ENCODE measurements at regions not wholly inside any gene's neighbourhood (a gene's known extent, or its start where the extent isn't known, plus 50 kb on each side); places are given as distances from the start of the nearest gene placed in this dataset.
A peak's percentile ranks its signal among the peaks of the same experiment; 100 is the strongest.

GRCh38 chr18:39527465-39527864, 1961.9 kb upstream of the CELF4 start:
- H3K14ac ChIP-seq (ENCODE audit: low read length), result no peak overlapping the region
- WGBS, 2 donors (ENCODE audit: extremely low coverage in 2 of 2, insufficient read length in 2 of 2, insufficient replicate concordance in 1 of 2), result no CpG with 5 or more reads among the region's 1 CpG
- H3K4me1 ChIP-seq (ENCODE audit: control insufficient read depth in 2 of 2, insufficient read depth in 1 of 2, low read depth in 1 of 2, low read length in 2 of 2), result no peaks in the 10 kb centered on the region
- no peaks in the 10 kb centered on the region for H3K36me3 ChIP-seq (replicated peaks in 1 of 2; ENCODE audit: control insufficient read depth in 2 of 2, insufficient read depth in 2 of 2, low read length in 2 of 2)
- no peak overlapping the region for H3K4ac ChIP-seq (ENCODE audit: low read length)
- H4K91ac ChIP-seq (ENCODE audit: low read depth, low read length, poor library complexity), result no peak overlapping the region
- no peak for DNase-seq (ENCODE audit: low spot score)
- H3K4me3 ChIP-seq (ENCODE audit: low read length in 2 of 2), result no peak overlapping the region
- no peak overlapping the region for H3K23ac ChIP-seq (ENCODE audit: low read depth, low read length, poor library complexity)
- peaks cover 2% of the 10 kb centered on the region for H3K79me1 ChIP-seq (ENCODE audit: low read depth, low read length)
- H2BK5ac ChIP-seq (ENCODE audit: low read length), result no peak overlapping the region
- H3K27me3 ChIP-seq (ENCODE audit: control insufficient read depth in 3 of 3, insufficient read depth in 3 of 3, low read depth in 1 of 3, low read length in 3 of 3), result no peaks in the 10 kb centered on the region
- H3K4me2 ChIP-seq (ENCODE audit: insufficient read depth, low read length, poor library complexity, severe bottlenecking), result no peak overlapping the region
- no peak overlapping the region for H4K8ac ChIP-seq (ENCODE audit: low read depth, low read length)
- H2BK120ac ChIP-seq (ENCODE audit: low read depth, low read length), result no peak overlapping the region
- no peak overlapping the region for H2AK5ac ChIP-seq (ENCODE audit: low read depth, low read length)
- no peak overlapping the region for H3K18ac ChIP-seq (ENCODE audit: low read length)
- H2BK15ac ChIP-seq (ENCODE audit: low read length), result no peak overlapping the region
- H3K27ac ChIP-seq (replicated peaks; ENCODE audit: low read length), result no peak overlapping the region
- no peak overlapping the region for H2AFZ ChIP-seq (ENCODE audit: low read length)
- no peaks in the 10 kb centered on the region for H3K9me3 ChIP-seq (replicated peaks in 1 of 2; ENCODE audit: control insufficient read depth in 2 of 2, insufficient read depth in 1 of 2, low read depth in 1 of 2, low read length in 2 of 2)
- no peak overlapping the region for H2BK12ac ChIP-seq (ENCODE audit: low read length)
- no peak overlapping the region for H3K9ac ChIP-seq (ENCODE audit: low read depth, low read length, poor library complexity)

GRCh38 chr18:39524370-39524769, 1958.8 kb upstream of the CELF4 start:
- Histone ChIP-seq H3K18ac (ENCODE audit: low read length) (no peak overlapping the region), H4K91ac (ENCODE audit: low read depth, low read length, poor library complexity) (no peak overlapping the region), H3K23ac (ENCODE audit: low read depth, low read length, poor library complexity) (no peak overlapping the region), H2AFZ (ENCODE audit: low read length) (no peak overlapping the region), H3K9me3 (replicated peaks in 1 of 2; ENCODE audit: control insufficient read depth in 2 of 2, insufficient read depth in 1 of 2, low read depth in 1 of 2, low read length in 2 of 2) (no peaks in the 10 kb centered on the region), H3K4me1 (ENCODE audit: control insufficient read depth in 2 of 2, insufficient read depth in 1 of 2, low read depth in 1 of 2, low read length in 2 of 2) (no peaks in the 10 kb centered on the region), H2BK120ac (ENCODE audit: low read depth, low read length) (peak overlapping the region; percentile 55), H3K4ac (ENCODE audit: low read length) (no peak overlapping the region), H3K27me3 (ENCODE audit: control insufficient read depth in 3 of 3, insufficient read depth in 3 of 3, low read depth in 1 of 3, low read length in 3 of 3) (no peaks in the 10 kb centered on the region), H3K4me2 (ENCODE audit: insufficient read depth, low read length, poor library complexity, severe bottlenecking) (no peak overlapping the region), H3K79me1 (ENCODE audit: low read depth, low read length) (peaks cover 2% of the 10 kb centered on the region), H3K4me3 (ENCODE audit: low read length in 2 of 2) (no peak overlapping the region), H3K27ac (replicated peaks; ENCODE audit: low read length) (no peak overlapping the region), H2AK5ac (ENCODE audit: low read depth, low read length) (no peak overlapping the region), H2BK15ac (ENCODE audit: low read length) (no peak overlapping the region), H4K8ac (ENCODE audit: low read depth, low read length) (no peak overlapping the region), H3K36me3 (replicated peaks in 1 of 2; ENCODE audit: control insufficient read depth in 2 of 2, insufficient read depth in 2 of 2, low read length in 2 of 2) (no peaks in the 10 kb centered on the region), H2BK5ac (ENCODE audit: low read length) (no peak overlapping the region), H2BK12ac (ENCODE audit: low read length) (no peak overlapping the region), H3K14ac (ENCODE audit: low read length) (no peak overlapping the region), H3K9ac (ENCODE audit: low read depth, low read length, poor library complexity) (no peak overlapping the region)
- DNase-seq (ENCODE audit: low spot score), result no peak

DNA sequence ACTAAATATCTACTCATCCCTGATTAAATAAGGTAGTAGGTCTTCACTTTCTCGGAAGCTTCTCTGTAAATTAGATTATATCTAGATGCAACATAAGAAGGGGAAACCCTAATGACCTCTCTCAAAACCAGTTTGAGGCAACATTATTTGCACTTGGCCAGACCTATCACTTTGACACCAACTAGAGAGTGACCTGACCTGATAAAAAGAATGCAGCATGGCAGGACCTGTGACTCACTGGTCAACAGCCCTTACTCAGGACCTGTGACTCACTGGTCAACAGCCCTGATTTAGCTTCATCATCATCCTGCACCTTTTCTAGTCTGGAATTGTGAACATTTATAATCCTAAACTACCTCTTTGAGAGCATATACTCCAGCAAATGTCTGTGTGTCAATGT, 1957.7 kb upstream of the CELF4 start:
- H2AK5ac ChIP-seq (ENCODE audit: low read depth, low read length), result no peak overlapping the region
- no peak overlapping the region for H2BK15ac ChIP-seq (ENCODE audit: low read length)
- no peaks in the 10 kb centered on the region for H3K9me3 ChIP-seq (replicated peaks in 1 of 2; ENCODE audit: control insufficient read depth in 2 of 2, insufficient read depth in 1 of 2, low read depth in 1 of 2, low read length in 2 of 2)
- no peak overlapping the region for H3K9ac ChIP-seq (ENCODE audit: low read depth, low read length, poor library complexity)
- no peak overlapping the region for H3K14ac ChIP-seq (ENCODE audit: low read length)
- H2BK5ac ChIP-seq (ENCODE audit: low read length), result no peak overlapping the region
- H3K18ac ChIP-seq (ENCODE audit: low read length), result no peak overlapping the region
- no peak overlapping the region for H3K4ac ChIP-seq (ENCODE audit: low read length)
- DNase-seq (ENCODE audit: low spot score), result no peak
- H3K79me1 ChIP-seq (ENCODE audit: low read depth, low read length), result peaks cover 2% of the 10 kb centered on the region
- no peak overlapping the region for H2AFZ ChIP-seq (ENCODE audit: low read length)
- H3K23ac ChIP-seq (ENCODE audit: low read depth, low read length, poor library complexity), result no peak overlapping the region
- H4K91ac ChIP-seq (ENCODE audit: low read depth, low read length, poor library complexity), result no peak overlapping the region
- no peak overlapping the region for H2BK12ac ChIP-seq (ENCODE audit: low read length)
- no peaks in the 10 kb centered on the region for H3K36me3 ChIP-seq (replicated peaks in 1 of 2; ENCODE audit: control insufficient read depth in 2 of 2, insufficient read depth in 2 of 2, low read length in 2 of 2)
- H3K4me2 ChIP-seq (ENCODE audit: insufficient read depth, low read length, poor library complexity, severe bottlenecking), result no peak overlapping the region
- no peak overlapping the region for H3K4me3 ChIP-seq (ENCODE audit: low read length in 2 of 2)
- no peak overlapping the region for H4K8ac ChIP-seq (ENCODE audit: low read depth, low read length)
- no peak overlapping the region for H2BK120ac ChIP-seq (ENCODE audit: low read depth, low read length)
- H3K27me3 ChIP-seq (ENCODE audit: control insufficient read depth in 3 of 3, insufficient read depth in 3 of 3, low read depth in 1 of 3, low read length in 3 of 3), result no peaks in the 10 kb centered on the region
- H3K27ac ChIP-seq (replicated peaks; ENCODE audit: low read length), result no peak overlapping the region
- no peaks in the 10 kb centered on the region for H3K4me1 ChIP-seq (ENCODE audit: control insufficient read depth in 2 of 2, insufficient read depth in 1 of 2, low read depth in 1 of 2, low read length in 2 of 2)
- no CpG with 5 or more reads among the region's 1 CpG for WGBS, 2 donors (ENCODE audit: extremely low coverage in 2 of 2, insufficient read length in 2 of 2, insufficient replicate concordance in 1 of 2)

DNA sequence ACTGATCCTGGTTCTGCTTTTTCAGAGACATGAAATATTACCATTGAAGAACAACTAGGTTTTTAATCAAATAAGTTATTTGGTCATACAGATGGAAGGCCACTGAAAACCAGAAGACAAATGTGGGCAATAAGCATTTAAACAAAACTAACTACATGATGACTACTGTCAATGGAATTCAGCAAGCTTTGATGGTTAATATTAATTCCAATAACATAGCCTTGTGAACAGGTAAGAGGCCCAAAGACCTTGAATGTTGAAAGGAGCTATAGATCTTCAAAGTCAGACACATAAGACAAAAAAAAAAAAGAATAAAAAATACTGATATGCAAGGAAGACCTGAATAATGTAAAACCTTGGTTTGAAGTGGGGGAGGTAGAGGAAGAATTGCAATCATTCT, 1955.6 kb upstream of the CELF4 start:
- no peak overlapping the region for H4K91ac ChIP-seq (ENCODE audit: low read depth, low read length, poor library complexity)
- H2BK120ac ChIP-seq (ENCODE audit: low read depth, low read length), result no peak overlapping the region
- no peak for DNase-seq (ENCODE audit: low spot score)
- no peak overlapping the region for H3K18ac ChIP-seq (ENCODE audit: low read length)
- no peak overlapping the region for H3K9ac ChIP-seq (ENCODE audit: low read depth, low read length, poor library complexity)
- no peak overlapping the region for H2BK15ac ChIP-seq (ENCODE audit: low read length)
- no peaks in the 10 kb centered on the region for H3K4me1 ChIP-seq (ENCODE audit: control insufficient read depth in 2 of 2, insufficient read depth in 1 of 2, low read depth in 1 of 2, low read length in 2 of 2)
- H2BK12ac ChIP-seq (ENCODE audit: low read length), result no peak overlapping the region
- no peak overlapping the region for H3K4me2 ChIP-seq (ENCODE audit: insufficient read depth, low read length, poor library complexity, severe bottlenecking)
- H3K79me1 ChIP-seq (ENCODE audit: low read depth, low read length), result peaks cover 2% of the 10 kb centered on the region
- H3K27ac ChIP-seq (replicated peaks; ENCODE audit: low read length), result no peak overlapping the region
- no peak overlapping the region for H3K14ac ChIP-seq (ENCODE audit: low read length)
- H2AFZ ChIP-seq (ENCODE audit: low read length), result no peak overlapping the region
- H2AK5ac ChIP-seq (ENCODE audit: low read depth, low read length), result no peak overlapping the region
- no peak overlapping the region for H4K8ac ChIP-seq (ENCODE audit: low read depth, low read length)
- no peaks in the 10 kb centered on the region for H3K27me3 ChIP-seq (ENCODE audit: control insufficient read depth in 3 of 3, insufficient read depth in 3 of 3, low read depth in 1 of 3, low read length in 3 of 3)
- H3K23ac ChIP-seq (ENCODE audit: low read depth, low read length, poor library complexity), result no peak overlapping the region
- no peak overlapping the region for H3K4ac ChIP-seq (ENCODE audit: low read length)
- H3K36me3 ChIP-seq (replicated peaks in 1 of 2; ENCODE audit: control insufficient read depth in 2 of 2, insufficient read depth in 2 of 2, low read length in 2 of 2), result no peaks in the 10 kb centered on the region
- H3K9me3 ChIP-seq (replicated peaks in 1 of 2; ENCODE audit: control insufficient read depth in 2 of 2, insufficient read depth in 1 of 2, low read depth in 1 of 2, low read length in 2 of 2), result no peaks in the 10 kb centered on the region
- H2BK5ac ChIP-seq (ENCODE audit: low read length), result no peak overlapping the region
- no peak overlapping the region for H3K4me3 ChIP-seq (ENCODE audit: low read length in 2 of 2)

All from neuronal stem cell (in vitro differentiated cells).